ENCODE measurements at regions not wholly inside any gene's neighbourhood (a gene's known extent, or its start where the extent isn't known, plus 50 kb on each side); places are given as distances from the start of the nearest gene placed in this dataset.

GRCh38 chr6:94005835-94006234 lies 586.5 kb upstream of the EPHA7 start:
- Histone ChIP-seq H3K27ac (ENCODE audit: low read depth, low read length) (no peak overlapping the region), H3K4me3 (ENCODE audit: low read length) (no peak overlapping the region), H3K27me3 (ENCODE audit: control insufficient read depth, insufficient read depth, low read length) (no peaks in the 10 kb centered on the region), H3K36me3 (ENCODE audit: control insufficient read depth, insufficient read depth, low read length) (no peaks in the 10 kb centered on the region), H3K9ac (ENCODE audit: low read length) (no peak overlapping the region), H3K4me1 (ENCODE audit: control insufficient read depth, insufficient read depth, low read length) (no peaks in the 10 kb centered on the region)

- Histone ChIP-seq H3K27ac (ENCODE audit: low read depth, low read length) (no peak overlapping the region), H3K36me3 (ENCODE audit: control insufficient read depth, insufficient read depth, low read length) (no peaks in the 10 kb centered on the region), H3K4me3 (ENCODE audit: low read length) (no peak overlapping the region), H3K9ac (ENCODE audit: low read length) (no peak overlapping the region), H3K4me1 (ENCODE audit: control insufficient read depth, insufficient read depth, low read length) (no peaks in the 10 kb centered on the region), H3K27me3 (ENCODE audit: control insufficient read depth, insufficient read depth, low read length) (no peaks in the 10 kb centered on the region)
These were observed 573.6 kb upstream of the EPHA7 start for GRCh38 chr6:93992976-93993375.

GRCh38 chr6:93989630-93990029 lies 570.3 kb upstream of the EPHA7 start:
- Histone ChIP-seq H3K4me3 (ENCODE audit: low read length) (no peak overlapping the region), H3K9ac (ENCODE audit: low read length) (no peak overlapping the region)

GRCh38 chr6:93985953-93986352 lies 566.6 kb upstream of the EPHA7 start:
- H3K27ac ChIP-seq (ENCODE audit: low read depth, low read length), result no peak overlapping the region
- no peaks in the 10 kb centered on the region for H3K27me3 ChIP-seq (ENCODE audit: control insufficient read depth, insufficient read depth, low read length)
- H3K4me1 ChIP-seq (ENCODE audit: control insufficient read depth, insufficient read depth, low read length), result no peaks in the 10 kb centered on the region
- H3K9ac ChIP-seq (ENCODE audit: low read length), result no peak overlapping the region
- H3K36me3 ChIP-seq (ENCODE audit: control insufficient read depth, insufficient read depth, low read length), result no peaks in the 10 kb centered on the region
- no peak overlapping the region for H3K4me3 ChIP-seq (ENCODE audit: low read length)

More at GRCh38 chr6:93989630-93990029, 570.3 kb upstream of the EPHA7 start:
- Histone ChIP-seq H3K36me3 (ENCODE audit: control insufficient read depth, insufficient read depth, low read length) (no peaks in the 10 kb centered on the region), H3K27me3 (ENCODE audit: control insufficient read depth, insufficient read depth, low read length) (no peaks in the 10 kb centered on the region), H3K4me1 (ENCODE audit: control insufficient read depth, insufficient read depth, low read length) (no peaks in the 10 kb centered on the region), H3K27ac (ENCODE audit: low read depth, low read length) (no peak overlapping the region)

GRCh38 chr6:93975159-93975558 lies 555.8 kb upstream of the EPHA7 start:
- Histone ChIP-seq H3K4me3 (ENCODE audit: low read length) (no peak overlapping the region), H3K36me3 (ENCODE audit: control insufficient read depth, insufficient read depth, low read length) (no peaks in the 10 kb centered on the region), H3K27me3 (ENCODE audit: control insufficient read depth, insufficient read depth, low read length) (no peaks in the 10 kb centered on the region)

GRCh38 chr6:93974332-93974731 lies 555.0 kb upstream of the EPHA7 start:
- Histone ChIP-seq H3K36me3 (ENCODE audit: control insufficient read depth, insufficient read depth, low read length) (no peaks in the 10 kb centered on the region), H3K4me3 (ENCODE audit: low read length) (no peak overlapping the region), H3K4me1 (ENCODE audit: control insufficient read depth, insufficient read depth, low read length) (no peaks in the 10 kb centered on the region), H3K27ac (ENCODE audit: low read depth, low read length) (no peak overlapping the region), H3K9ac (ENCODE audit: low read length) (no peak overlapping the region), H3K27me3 (ENCODE audit: control insufficient read depth, insufficient read depth, low read length) (no peaks in the 10 kb centered on the region)

More at GRCh38 chr6:93975159-93975558, 555.8 kb upstream of the EPHA7 start:
- no peak overlapping the region for H3K9ac ChIP-seq (ENCODE audit: low read length)
- no peak overlapping the region for H3K27ac ChIP-seq (ENCODE audit: low read depth, low read length)
- no peaks in the 10 kb centered on the region for H3K4me1 ChIP-seq (ENCODE audit: control insufficient read depth, insufficient read depth, low read length)

GRCh38 chr6:93972791-93973190 lies 553.4 kb upstream of the EPHA7 start:
- Histone ChIP-seq H3K36me3 (ENCODE audit: control insufficient read depth, insufficient read depth, low read length) (no peaks in the 10 kb centered on the region), H3K9ac (ENCODE audit: low read length) (no peak overlapping the region), H3K27me3 (ENCODE audit: control insufficient read depth, insufficient read depth, low read length) (no peaks in the 10 kb centered on the region), H3K27ac (ENCODE audit: low read depth, low read length) (no peak overlapping the region), H3K4me3 (ENCODE audit: low read length) (no peak overlapping the region), H3K4me1 (ENCODE audit: control insufficient read depth, insufficient read depth, low read length) (no peaks in the 10 kb centered on the region)

- H3K4me1 ChIP-seq (ENCODE audit: control insufficient read depth, insufficient read depth, low read length), result no peaks in the 10 kb centered on the region
- H3K36me3 ChIP-seq (ENCODE audit: control insufficient read depth, insufficient read depth, low read length), result no peaks in the 10 kb centered on the region
- no peak overlapping the region for H3K4me3 ChIP-seq (ENCODE audit: low read length)
- H3K9ac ChIP-seq (ENCODE audit: low read length), result no peak overlapping the region
- H3K27me3 ChIP-seq (ENCODE audit: control insufficient read depth, insufficient read depth, low read length), result no peaks in the 10 kb centered on the region
- H3K27ac ChIP-seq (ENCODE audit: low read depth, low read length), result no peak overlapping the region
These were observed 551.3 kb upstream of the EPHA7 start for GRCh38 chr6:93970684-93971083.

GRCh38 chr6:93968126-93968525 lies 548.8 kb upstream of the EPHA7 start:
- H3K4me3 ChIP-seq (ENCODE audit: low read length), result no peak overlapping the region
- H3K36me3 ChIP-seq (ENCODE audit: control insufficient read depth, insufficient read depth, low read length), result no peaks in the 10 kb centered on the region
- H3K4me1 ChIP-seq (ENCODE audit: control insufficient read depth, insufficient read depth, low read length), result no peaks in the 10 kb centered on the region
- no peak overlapping the region for H3K9ac ChIP-seq (ENCODE audit: low read length)
- H3K27ac ChIP-seq (ENCODE audit: low read depth, low read length), result no peak overlapping the region
- no peaks in the 10 kb centered on the region for H3K27me3 ChIP-seq (ENCODE audit: control insufficient read depth, insufficient read depth, low read length)

- Histone ChIP-seq H3K4me1 (ENCODE audit: control insufficient read depth, insufficient read depth, low read length) (no peaks in the 10 kb centered on the region), H3K4me3 (ENCODE audit: low read length) (no peak overlapping the region), H3K36me3 (ENCODE audit: control insufficient read depth, insufficient read depth, low read length) (no peaks in the 10 kb centered on the region), H3K27me3 (ENCODE audit: control insufficient read depth, insufficient read depth, low read length) (no peaks in the 10 kb centered on the region), H3K27ac (ENCODE audit: low read depth, low read length) (no peak overlapping the region), H3K9ac (ENCODE audit: low read length) (no peak overlapping the region)
These were observed 545.6 kb upstream of the EPHA7 start for GRCh38 chr6:93964926-93965325.

- Histone ChIP-seq H3K27ac (ENCODE audit: low read depth, low read length) (no peak overlapping the region), H3K36me3 (ENCODE audit: control insufficient read depth, insufficient read depth, low read length) (no peaks in the 10 kb centered on the region), H3K4me1 (ENCODE audit: control insufficient read depth, insufficient read depth, low read length) (no peaks in the 10 kb centered on the region), H3K9ac (ENCODE audit: low read length) (no peak overlapping the region), H3K27me3 (ENCODE audit: control insufficient read depth, insufficient read depth, low read length) (no peaks in the 10 kb centered on the region), H3K4me3 (ENCODE audit: low read length) (no peak overlapping the region)
These were observed 545.0 kb upstream of the EPHA7 start for GRCh38 chr6:93964321-93964720.

- H3K4me3 ChIP-seq (ENCODE audit: low read length), result no peak overlapping the region
- H3K9ac ChIP-seq (ENCODE audit: low read length), result no peak overlapping the region
- no peak overlapping the region for H3K27ac ChIP-seq (ENCODE audit: low read depth, low read length)
- no peaks in the 10 kb centered on the region for H3K27me3 ChIP-seq (ENCODE audit: control insufficient read depth, insufficient read depth, low read length)
- H3K36me3 ChIP-seq (ENCODE audit: control insufficient read depth, insufficient read depth, low read length), result no peaks in the 10 kb centered on the region
- H3K4me1 ChIP-seq (ENCODE audit: control insufficient read depth, insufficient read depth, low read length), result no peaks in the 10 kb centered on the region
These were observed 543.2 kb upstream of the EPHA7 start for GRCh38 chr6:93962566-93962965.

- no peak overlapping the region for H3K9ac ChIP-seq (ENCODE audit: low read length)
- H3K4me1 ChIP-seq (ENCODE audit: control insufficient read depth, insufficient read depth, low read length), result no peaks in the 10 kb centered on the region
- no peaks in the 10 kb centered on the region for H3K36me3 ChIP-seq (ENCODE audit: control insufficient read depth, insufficient read depth, low read length)
- H3K27me3 ChIP-seq (ENCODE audit: control insufficient read depth, insufficient read depth, low read length), result no peaks in the 10 kb centered on the region
- H3K4me3 ChIP-seq (ENCODE audit: low read length), result no peak overlapping the region
- no peak overlapping the region for H3K27ac ChIP-seq (ENCODE audit: low read depth, low read length)
These were observed 535.2 kb upstream of the EPHA7 start for GRCh38 chr6:93954584-93954983.
